ENCODE measurements at regions not wholly inside any gene's neighbourhood (a gene's known extent, or its start where the extent isn't known, plus 50 kb on each side); places are given as distances from the start of the nearest gene placed in this dataset.

DNA sequence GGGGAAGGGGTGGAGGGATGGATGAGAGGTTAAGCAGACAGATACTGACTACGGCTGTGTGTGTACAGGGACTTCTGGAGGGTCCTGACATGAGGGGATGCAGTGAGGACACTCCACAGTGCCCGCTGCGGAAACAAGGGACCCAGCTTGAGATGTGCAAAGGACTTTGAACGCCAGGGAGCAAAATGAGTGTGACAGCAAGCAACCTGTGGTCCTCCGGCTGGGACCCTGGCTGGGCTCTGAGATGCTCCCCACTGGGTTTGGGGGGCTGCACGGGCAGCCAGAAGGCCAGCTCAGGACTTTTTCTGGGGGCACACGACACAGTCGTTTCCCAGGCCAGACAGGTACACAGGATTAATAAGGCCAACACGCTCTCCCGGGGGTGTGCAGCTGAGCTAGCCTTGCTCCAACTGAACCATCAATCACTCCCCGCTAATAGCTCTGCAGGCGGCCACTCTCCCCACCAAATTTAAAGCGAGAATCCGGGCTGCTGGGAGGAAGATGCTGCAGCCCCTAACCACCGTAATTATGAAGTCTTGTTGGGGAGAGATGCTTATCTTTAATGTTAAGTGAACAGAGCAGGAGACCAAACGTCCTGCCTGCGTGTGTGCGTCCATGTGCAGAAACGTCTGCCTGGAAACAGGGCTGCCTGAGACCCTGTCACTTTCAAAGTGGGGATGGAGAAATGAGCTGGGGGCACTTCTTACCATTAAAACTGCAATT lies 51.6 kb upstream of the DLK1 start:
- Histone ChIP-seq H3K27ac (no peak overlapping the region), H3K9me3 (no peaks in the 10 kb centered on the region), H3K27me3 (replicated peaks; ENCODE audit: insufficient read depth) (no peaks in the 10 kb centered on the region), H3K4me3 (no peak overlapping the region), H3K4me1 (replicated peaks) (peaks cover 5% of the 10 kb centered on the region), H3K36me3 (no peaks in the 10 kb centered on the region)
- 81% methylated on average over 19 of the region's 19 CpGs for WGBS
- intact Hi-C loops (cut with DNase I), result no loop called here
- TF ChIP-seq, protein P1, sequence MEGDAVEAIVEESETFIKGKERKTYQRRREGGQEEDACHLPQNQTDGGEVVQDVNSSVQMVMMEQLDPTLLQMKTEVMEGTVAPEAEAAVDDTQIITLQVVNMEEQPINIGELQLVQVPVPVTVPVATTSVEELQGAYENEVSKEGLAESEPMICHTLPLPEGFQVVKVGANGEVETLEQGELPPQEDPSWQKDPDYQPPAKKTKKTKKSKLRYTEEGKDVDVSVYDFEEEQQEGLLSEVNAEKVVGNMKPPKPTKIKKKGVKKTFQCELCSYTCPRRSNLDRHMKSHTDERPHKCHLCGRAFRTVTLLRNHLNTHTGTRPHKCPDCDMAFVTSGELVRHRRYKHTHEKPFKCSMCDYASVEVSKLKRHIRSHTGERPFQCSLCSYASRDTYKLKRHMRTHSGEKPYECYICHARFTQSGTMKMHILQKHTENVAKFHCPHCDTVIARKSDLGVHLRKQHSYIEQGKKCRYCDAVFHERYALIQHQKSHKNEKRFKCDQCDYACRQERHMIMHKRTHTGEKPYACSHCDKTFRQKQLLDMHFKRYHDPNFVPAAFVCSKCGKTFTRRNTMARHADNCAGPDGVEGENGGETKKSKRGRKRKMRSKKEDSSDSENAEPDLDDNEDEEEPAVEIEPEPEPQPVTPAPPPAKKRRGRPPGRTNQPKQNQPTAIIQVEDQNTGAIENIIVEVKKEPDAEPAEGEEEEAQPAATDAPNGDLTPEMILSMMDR (IDR thresholded peaks at IDR 0.05), result no peak
- TF ChIP-seq POLR2A (IDR thresholded peaks at IDR 0.05) (no peak), POLR2AphosphoS5 (IDR thresholded peaks at IDR 0.05) (no peak)
- DNase-seq (ENCODE audit: low spot score), result no peak

DNA sequence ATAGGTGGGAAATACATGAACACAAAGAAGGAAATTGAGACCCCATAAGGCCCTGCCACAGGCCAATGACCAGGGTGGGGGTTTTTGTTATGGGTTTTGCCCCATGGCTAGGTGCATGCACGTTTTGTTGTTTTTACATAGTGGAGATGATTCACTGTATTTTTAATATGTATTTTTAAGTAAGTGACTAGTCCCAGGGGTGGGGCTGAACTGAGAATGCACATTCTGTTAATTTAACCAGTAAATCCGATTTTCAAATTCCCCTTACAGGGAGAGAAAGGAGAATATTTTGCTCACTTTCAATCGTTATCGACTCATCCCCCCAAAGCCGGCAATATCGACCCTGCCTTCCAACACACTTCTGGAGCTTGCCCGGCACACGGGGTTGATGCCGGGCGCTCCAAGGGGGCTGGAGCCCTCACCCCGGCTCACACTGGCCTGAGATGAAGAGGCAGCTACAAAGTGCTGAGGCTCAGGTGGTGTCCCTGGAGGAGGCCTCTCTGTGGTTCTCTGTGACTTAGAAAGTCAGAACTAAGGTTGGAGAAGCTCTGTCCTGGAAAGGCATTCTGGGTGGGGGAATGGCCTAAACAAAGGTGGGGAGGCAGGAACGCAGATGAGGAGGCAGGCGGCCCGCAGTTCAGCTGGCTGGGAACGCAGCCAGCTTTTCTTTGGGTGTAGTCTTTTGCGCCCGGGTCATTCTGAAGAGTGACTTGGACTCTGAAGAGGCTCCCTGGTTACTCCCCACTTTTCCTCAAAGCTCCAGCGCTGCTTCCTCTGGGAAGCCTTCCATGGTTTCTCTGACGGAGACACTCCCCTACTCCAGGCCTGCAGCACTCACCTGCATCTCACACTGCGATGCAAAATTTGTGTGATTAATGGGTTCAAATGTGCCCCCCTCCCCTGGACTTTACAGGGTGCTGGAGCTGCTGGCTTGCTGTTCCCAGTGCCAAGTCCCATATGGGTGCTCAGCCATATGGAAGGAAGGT lies 50.7 kb upstream of the DLK1 start:
- Histone ChIP-seq H3K4me1 (replicated peaks) (peaks cover 5% of the 10 kb centered on the region), H3K27me3 (replicated peaks; ENCODE audit: insufficient read depth) (no peaks in the 10 kb centered on the region), H3K36me3 (no peaks in the 10 kb centered on the region), H3K9me3 (no peaks in the 10 kb centered on the region), H3K27ac (no peak overlapping the region), H3K4me3 (no peak overlapping the region)
- TF ChIP-seq POLR2AphosphoS5 (IDR thresholded peaks at IDR 0.05) (no peak), POLR2A (IDR thresholded peaks at IDR 0.05) (no peak)
- TF ChIP-seq, protein P1 (IDR thresholded peaks at IDR 0.05), result no peak
- intact Hi-C loops (cut with DNase I), result no loop called here
- 73% methylated on average over 20 of the region's 20 CpGs for WGBS
- DNase-seq (ENCODE audit: low spot score), result no peak

Data from prostate gland (tissue), 2 donors.